Muscle of arm (tissue), 1 donor: ENCODE measurements at regions not wholly inside any gene's neighbourhood (a gene's known extent, or its start where the extent isn't known, plus 50 kb on each side); places are given as distances from the start of the nearest gene placed in this dataset.
"Not testable (repeated sequence)": the region's sequence is repeated elsewhere in the genome, so short reads cannot be mapped to it uniquely, and the experiment has no call there.

ENCODE experiments used
- DNase-seq: peaks from one replicate; pipeline ENCODE4 v3.0.0-alpha.2; 2013

- no peak for DNase-seq
Observed at GRCh38 chr6:101013612-101014195, 132.6 kb upstream of the ASCC3 start.

- no peak for DNase-seq
Observed at GRCh38 chr6:101015541-101015940, 134.4 kb upstream of the ASCC3 start.

GRCh38 chr6:101016163-101016562 is 135.0 kb upstream of the ASCC3 start:
- DNase-seq: no peak

DNA sequence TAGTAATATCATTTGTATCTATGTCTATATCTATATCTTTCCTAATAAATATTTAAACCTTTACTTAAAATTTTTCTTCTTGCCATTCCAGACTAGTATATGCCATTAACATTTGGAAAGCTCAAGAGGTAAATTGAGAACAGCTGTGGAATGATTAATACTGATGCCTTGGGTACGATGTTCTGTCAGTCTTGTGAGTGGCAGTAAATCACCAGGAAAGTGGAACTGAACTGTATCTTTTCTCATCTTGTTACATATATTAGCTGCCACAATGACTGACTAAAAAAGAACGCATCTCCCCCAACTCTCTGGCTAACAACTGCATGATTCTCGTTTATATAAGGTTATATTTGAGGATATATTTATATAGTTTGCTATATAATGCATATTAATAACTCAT is 137.0 kb upstream of the ASCC3 start:
- DNase-seq: no peak

DNA sequence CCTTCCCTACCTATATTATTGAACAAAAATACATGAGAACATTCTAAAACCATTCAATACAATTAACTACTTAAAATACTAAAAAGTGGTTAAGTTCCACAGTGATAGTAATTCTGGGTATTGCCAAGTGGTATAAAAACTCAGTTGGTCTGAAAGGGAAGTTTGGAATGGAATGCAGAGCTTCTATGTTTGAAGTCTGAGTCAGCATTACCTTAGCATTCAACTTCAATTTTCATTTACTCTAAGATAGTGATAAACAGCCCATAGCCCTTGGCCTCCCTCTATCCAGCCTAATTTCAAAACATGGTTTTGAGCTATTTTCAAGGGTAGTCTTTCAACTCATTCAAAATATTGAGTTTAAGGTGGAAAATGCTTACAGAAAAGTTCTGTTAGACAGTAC is 140.4 kb upstream of the ASCC3 start:
- no peak for DNase-seq

- no peak for DNase-seq
Observed at GRCh38 chr6:101042966-101043365, 161.8 kb upstream of the ASCC3 start.

DNA sequence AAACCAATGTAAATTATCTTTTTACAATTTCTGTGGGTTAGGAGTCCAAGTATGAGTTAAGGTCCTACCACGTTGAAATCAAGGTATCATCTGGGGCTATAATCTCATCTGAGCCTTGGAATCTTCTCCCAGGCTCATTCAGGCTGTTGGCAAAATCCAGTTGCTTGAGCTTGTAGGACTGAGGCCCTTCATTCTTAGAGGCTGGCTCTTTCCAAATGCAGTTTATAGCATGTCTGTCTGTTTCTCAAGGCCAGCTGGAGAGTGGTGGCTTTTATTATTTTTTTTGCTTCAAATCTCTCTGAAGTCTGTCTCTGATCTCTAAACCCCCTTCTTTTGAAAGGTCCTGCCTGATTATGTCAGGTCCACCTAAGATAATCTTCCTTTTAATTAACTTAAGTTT is 177.2 kb upstream of the ASCC3 start:
- no peak for DNase-seq

DNA sequence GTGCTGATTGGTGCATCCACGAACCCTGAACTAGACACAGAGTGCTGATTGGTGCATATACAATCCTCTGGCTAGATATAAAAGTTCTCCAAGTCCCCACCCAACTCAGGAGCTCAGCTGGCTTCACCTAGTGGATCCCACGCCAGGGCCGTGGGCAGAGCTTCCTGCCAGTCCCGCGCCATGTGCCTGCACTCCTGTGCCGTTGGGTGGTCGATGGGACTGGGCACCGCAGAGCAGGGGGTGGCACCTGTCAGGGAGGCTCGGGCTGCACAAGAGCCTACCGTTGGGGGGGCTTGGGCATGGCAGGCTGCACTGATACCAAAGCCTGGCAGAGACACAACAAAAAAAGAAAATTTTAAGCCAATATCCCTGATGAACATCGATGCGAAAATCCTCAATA is 185.4 kb upstream of the ASCC3 start:
- no peak for DNase-seq

- no peak for DNase-seq
Observed at GRCh38 chr6:101069191-101069795, 188.2 kb upstream of the ASCC3 start.

DNA sequence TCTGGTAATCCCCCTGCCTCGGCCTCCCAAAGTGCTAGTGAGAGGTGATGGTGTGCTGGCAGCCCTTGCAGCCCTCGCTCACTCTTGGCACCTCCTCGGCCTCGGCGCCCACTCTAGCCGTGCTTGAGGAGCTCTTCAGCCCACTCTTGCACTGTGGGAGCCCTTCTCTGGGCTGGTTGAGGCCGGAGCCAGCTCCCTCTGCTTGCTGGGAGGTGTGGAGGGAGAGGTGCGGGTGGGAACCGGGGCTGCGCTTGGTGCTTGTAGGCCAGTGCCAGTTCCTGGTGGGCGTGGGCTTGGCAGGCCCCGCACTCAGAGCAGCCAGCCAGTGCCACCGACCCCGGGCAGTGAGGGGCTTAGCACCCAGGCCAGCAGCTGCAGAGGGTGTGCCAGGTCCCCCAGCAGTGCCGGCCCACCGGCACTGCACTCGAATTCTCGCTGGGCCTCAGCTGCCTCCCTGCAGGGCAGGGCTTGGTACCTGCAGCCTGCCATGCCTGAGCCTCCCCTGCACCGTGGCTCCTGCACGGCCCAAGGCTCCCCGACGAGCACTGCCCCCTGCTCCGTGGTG is 189.0 kb upstream of the ASCC3 start:
- no peak for DNase-seq

DNA sequence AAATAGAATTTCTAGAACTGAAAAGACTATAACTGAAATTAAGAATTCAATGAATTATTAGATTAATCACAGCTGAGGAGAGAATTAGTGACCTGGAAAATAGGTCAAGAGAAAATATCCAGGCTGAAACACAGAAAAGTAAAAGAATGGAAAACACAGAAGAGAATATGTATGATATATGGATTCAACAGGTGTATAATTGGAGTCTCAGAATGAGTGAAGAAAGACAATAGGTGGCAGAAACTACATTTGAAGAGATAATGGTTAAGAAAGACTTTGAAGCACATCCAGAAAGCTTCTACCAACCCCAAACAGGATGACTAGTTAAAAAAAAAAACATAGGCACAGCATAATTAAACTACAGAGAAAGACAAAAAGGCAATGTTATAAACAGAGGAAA is 196.2 kb upstream of the ASCC3 start:
- DNase-seq: no peak

GRCh38 chr6:101079696-101080270 is 198.7 kb upstream of the ASCC3 start:
- no peak for DNase-seq

DNA sequence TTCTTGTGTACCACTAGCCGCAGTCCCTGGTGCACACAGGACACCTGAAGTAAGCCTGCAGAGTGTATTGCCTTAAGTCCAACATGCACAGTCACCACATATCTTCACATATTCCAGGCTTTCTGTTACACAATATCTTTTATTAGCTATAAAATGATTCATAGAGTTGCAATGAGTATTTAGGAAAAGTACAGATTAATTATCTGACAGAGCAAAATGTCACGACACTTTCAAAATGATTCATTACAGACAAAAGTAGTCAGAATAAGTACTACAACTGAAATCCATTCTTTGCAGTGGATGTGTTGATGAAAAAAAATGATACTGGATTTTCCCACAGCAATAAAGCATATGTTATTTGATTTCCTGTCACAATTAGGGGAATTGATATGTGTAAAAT is 199.5 kb upstream of the ASCC3 start:
- DNase-seq: no peak

- DNase-seq: no peak
Observed at GRCh38 chr6:101083533-101084175, 202.5 kb upstream of the ASCC3 start.

DNA sequence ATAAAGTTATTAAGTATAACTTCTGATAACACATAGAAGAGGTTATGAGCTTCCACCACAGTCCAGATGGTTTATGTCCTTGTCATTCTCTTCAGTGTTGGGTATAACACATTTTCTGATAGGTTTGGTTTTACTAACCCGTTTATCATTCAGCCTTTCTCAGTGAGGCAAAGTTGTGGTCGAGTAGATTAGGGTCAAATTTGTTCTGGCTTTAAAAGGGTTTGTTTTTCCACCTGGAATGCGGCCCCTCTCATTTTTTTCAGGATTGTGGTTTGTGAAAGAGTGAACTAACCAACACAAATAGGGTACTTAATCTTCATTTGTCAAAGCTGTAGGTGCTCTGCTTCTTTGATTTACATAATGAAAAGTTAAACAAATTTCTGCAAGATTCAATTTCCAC is 204.2 kb upstream of the ASCC3 start:
- DNase-seq: no peak

DNA sequence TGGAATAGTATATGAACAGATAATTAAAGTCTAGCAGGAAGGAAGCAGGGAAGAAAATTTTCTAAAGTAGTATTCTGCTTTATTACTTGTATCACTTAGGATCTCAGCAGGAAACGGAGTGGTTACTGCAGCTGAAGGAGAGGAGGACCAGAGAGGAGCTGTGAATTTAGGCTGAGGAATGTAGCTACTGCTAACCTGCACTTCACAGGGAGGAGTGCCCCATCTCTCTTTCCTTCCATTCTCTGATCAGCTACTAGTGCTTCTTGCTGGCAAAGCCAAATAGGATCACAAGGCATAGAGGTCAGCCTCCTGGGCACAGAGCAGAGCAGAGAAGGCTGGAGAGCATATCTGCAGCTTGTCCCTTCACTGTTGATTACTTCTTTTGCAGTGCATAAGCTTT is 205.3 kb upstream of the ASCC3 start:
- DNase-seq: no peak

- DNase-seq: no peak
Observed at GRCh38 chr6:101088594-101088993, 207.5 kb upstream of the ASCC3 start.

DNA sequence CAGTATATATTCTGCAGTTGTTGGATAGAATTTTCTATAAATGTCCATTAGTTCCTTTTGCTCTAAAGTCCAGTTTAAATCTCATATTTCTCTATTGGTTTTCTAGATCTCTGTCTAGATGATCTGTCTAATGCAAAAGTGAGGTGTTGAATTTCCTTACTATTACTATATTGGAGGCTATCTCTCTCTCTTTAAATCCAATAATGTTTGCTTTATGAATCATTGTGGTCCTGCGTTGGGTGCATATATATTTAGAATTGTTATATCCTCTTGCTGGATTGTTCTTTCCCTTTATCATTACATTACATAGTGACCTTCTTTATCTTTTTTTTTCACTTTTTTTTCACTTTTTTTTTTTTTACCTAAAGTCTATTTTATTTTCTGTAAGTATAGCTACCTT is 208.5 kb upstream of the ASCC3 start:
- DNase-seq: no peak

DNA sequence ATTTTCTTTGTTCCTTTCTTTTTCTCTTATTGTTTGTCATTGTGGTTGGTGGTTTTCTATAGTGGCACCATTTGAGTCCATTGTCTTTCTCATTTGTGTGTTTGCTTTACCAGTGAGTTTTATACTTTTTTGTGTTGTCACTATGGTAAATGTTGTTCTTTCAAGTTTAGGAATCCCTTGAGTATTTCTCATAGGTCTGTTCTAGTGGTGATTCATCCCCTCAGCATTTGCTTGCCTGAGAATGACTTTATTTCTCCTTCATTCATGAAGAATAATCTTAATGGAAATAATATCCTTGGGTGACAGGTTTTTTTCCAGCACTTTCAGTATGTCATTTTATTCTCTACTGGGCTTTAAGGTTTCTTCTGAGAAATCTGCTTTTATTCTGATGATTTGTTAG is 209.2 kb upstream of the ASCC3 start:
- DNase-seq: no peak

DNA sequence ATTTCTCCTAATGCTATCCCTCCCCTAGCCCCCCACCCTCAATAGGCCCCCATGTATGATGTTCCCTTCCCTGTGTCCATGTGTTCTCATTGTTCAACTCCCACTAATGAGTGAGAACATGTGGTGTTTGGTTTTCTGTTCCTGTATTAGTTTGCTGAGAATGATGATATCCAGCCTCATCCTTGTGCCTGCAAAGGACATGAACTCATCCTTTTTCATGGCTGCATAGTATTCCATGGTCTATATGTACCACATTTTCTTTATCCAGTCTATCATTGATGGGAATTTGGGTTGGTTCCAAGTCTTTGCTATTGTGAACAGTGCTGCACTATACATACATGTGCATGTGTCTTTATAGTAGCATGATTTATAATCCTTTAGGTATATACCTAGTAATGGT is 217.5 kb upstream of the ASCC3 start:
- DNase-seq: not testable (repeated sequence)

DNA sequence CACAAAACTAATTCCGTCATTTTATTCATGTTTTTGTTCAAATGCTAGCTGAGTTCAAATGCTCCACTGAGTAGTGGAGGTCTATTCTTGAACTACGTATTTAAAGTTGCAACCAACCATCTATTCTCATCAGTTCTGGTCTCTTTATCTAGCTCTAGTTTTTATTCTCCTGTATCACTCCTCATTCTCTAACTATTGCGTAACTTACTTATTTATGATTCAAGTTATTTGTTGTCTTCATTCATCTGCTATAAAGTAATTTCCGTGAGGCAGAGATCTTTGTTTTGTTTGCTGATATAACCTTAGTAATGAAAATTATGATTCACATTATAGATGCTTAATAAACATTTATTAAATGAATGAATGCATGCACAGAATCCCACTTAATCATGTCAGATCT is 221.6 kb upstream of the ASCC3 start:
- no peak for DNase-seq

- DNase-seq: no peak
Observed at GRCh38 chr6:101108286-101108685, 227.2 kb upstream of the ASCC3 start.

- DNase-seq: no peak
Observed at GRCh38 chr6:101110814-101111213, 229.7 kb upstream of the ASCC3 start.
